ENCODE measurements at regions not wholly inside any gene's neighbourhood (a gene's known extent, or its start where the extent isn't known, plus 50 kb on each side); places are given as distances from the start of the nearest gene placed in this dataset.

- no peaks in the 10 kb centered on the region for H3K4me1 Mint-ChIP-seq (ENCODE audit: low read depth)
- TF ChIP-seq CTCF (IDR thresholded peaks at IDR 0.05) = no peak
- H3K4me3 Mint-ChIP-seq = no peak overlapping the region
- Histone ChIP-seq H3K9me3 (ENCODE audit: control insufficient read depth in 1 of 2, insufficient read depth in 1 of 2, low read length in 2 of 2) (no peaks in the 10 kb centered on the region), H3K27me3 (ENCODE audit: control insufficient read depth in 1 of 2, insufficient read depth in 2 of 2, low read length in 2 of 2) (peaks cover 0 to 16% of the 10 kb centered on the region in 2 experiments), H3K4me3 (ENCODE audit: low read length) (no peak overlapping the region), H3K36me3 (ENCODE audit: insufficient read depth, low read length) (no peaks in the 10 kb centered on the region), H3K4me1 (ENCODE audit: insufficient read depth, low read length) (no peaks in the 10 kb centered on the region), H3K27ac (ENCODE audit: low read depth in 1 of 2, low read length in 2 of 2) (no peak overlapping the region)
- ChIA-PET POLR2A (no interaction called here), CTCF (no interaction called here)
- H3K36me3 Mint-ChIP-seq (ENCODE audit: low read depth) = no peaks in the 10 kb centered on the region
- ATAC-seq (ENCODE audit: poor library complexity) (no peak), DNase-seq (no peak)
- H3K9me3 Mint-ChIP-seq = no peaks in the 10 kb centered on the region
- intact Hi-C loops (cut with DNase I, micrococcal nuclease) = no loop called here
- peaks cover 31% of the 10 kb centered on the region for H3K27me3 Mint-ChIP-seq
- no peak overlapping the region for H3K27ac Mint-ChIP-seq
Measured at GRCh38 chr1:232262991-232263390, 366.9 kb downstream of the SIPA1L2 start.

GRCh38 chr1:232260861-232261260 lies 369.1 kb downstream of the SIPA1L2 start:
- POLR2A ChIA-PET = no interaction called here
- no peak for TF ChIP-seq CTCF (IDR thresholded peaks at IDR 0.05)
- no peaks in the 10 kb centered on the region for H3K4me1 Mint-ChIP-seq (ENCODE audit: low read depth)

GRCh38 chr1:232260045-232260444 lies 369.9 kb downstream of the SIPA1L2 start:
- Mint-ChIP-seq H3K9me3 (no peaks in the 10 kb centered on the region), H3K4me3 (no peak overlapping the region), H3K4me1 (ENCODE audit: low read depth) (no peaks in the 10 kb centered on the region), H3K27ac (no peak overlapping the region), H3K27me3 (peaks cover 42% of the 10 kb centered on the region), H3K36me3 (ENCODE audit: low read depth) (no peaks in the 10 kb centered on the region)
- no peak for TF ChIP-seq CTCF (IDR thresholded peaks at IDR 0.05)
- DNase-seq (no peak), ATAC-seq (ENCODE audit: poor library complexity) (no peak)
- Histone ChIP-seq H3K4me1 (ENCODE audit: insufficient read depth, low read length) (no peaks in the 10 kb centered on the region), H3K9me3 (ENCODE audit: control insufficient read depth in 1 of 2, insufficient read depth in 1 of 2, low read length in 2 of 2) (no peaks in the 10 kb centered on the region), H3K27me3 (ENCODE audit: control insufficient read depth in 1 of 2, insufficient read depth in 2 of 2, low read length in 2 of 2) (peaks cover 0 to 16% of the 10 kb centered on the region in 2 experiments), H3K27ac (ENCODE audit: low read depth in 1 of 2, low read length in 2 of 2) (no peak overlapping the region), H3K4me3 (ENCODE audit: low read length) (no peak overlapping the region), H3K36me3 (ENCODE audit: insufficient read depth, low read length) (no peaks in the 10 kb centered on the region)
- intact Hi-C loops (cut with DNase I, micrococcal nuclease) = no loop called here
- ChIA-PET CTCF (no interaction called here), POLR2A (no interaction called here)

More at GRCh38 chr1:232260861-232261260, 369.1 kb downstream of the SIPA1L2 start:
- H3K27ac ChIP-seq (ENCODE audit: low read depth in 1 of 2, low read length in 2 of 2) = no peak overlapping the region
- H3K27ac Mint-ChIP-seq = no peak overlapping the region
- H3K27me3 Mint-ChIP-seq = peaks cover 41% of the 10 kb centered on the region
- H3K36me3 Mint-ChIP-seq (ENCODE audit: low read depth) = no peaks in the 10 kb centered on the region
- H3K4me3 Mint-ChIP-seq = no peak overlapping the region
- H3K36me3 ChIP-seq (ENCODE audit: insufficient read depth, low read length) = no peaks in the 10 kb centered on the region
- ATAC-seq (ENCODE audit: poor library complexity) (no peak), DNase-seq (no peak)
- CTCF ChIA-PET = no interaction called here
- H3K4me3 ChIP-seq (ENCODE audit: low read length) = no peak overlapping the region
- H3K27me3 ChIP-seq (ENCODE audit: control insufficient read depth in 1 of 2, insufficient read depth in 2 of 2, low read length in 2 of 2) = peaks cover 0 to 16% of the 10 kb centered on the region in 2 experiments
- no peaks in the 10 kb centered on the region for H3K4me1 ChIP-seq (ENCODE audit: insufficient read depth, low read length)
- H3K9me3 ChIP-seq (ENCODE audit: control insufficient read depth in 1 of 2, insufficient read depth in 1 of 2, low read length in 2 of 2) = no peaks in the 10 kb centered on the region
- intact Hi-C loops (cut with DNase I, micrococcal nuclease) = no loop called here
- no peaks in the 10 kb centered on the region for H3K9me3 Mint-ChIP-seq
